ENCODE measurements at regions not wholly inside any gene's neighbourhood (a gene's known extent, or its start where the extent isn't known, plus 50 kb on each side); places are given as distances from the start of the nearest gene placed in this dataset.

- TF ChIP-seq CTCF (conservative IDR thresholded peaks at IDR 0.05) (no peak), ZFX (IDR thresholded peaks at IDR 0.05) (no peak)
These were observed 335.6 kb upstream of the PBX1 start for GRCh38 chr1:164223378-164223777.
